H9 (cell line): ENCODE measurements at regions not wholly inside any gene's neighbourhood (a gene's known extent, or its start where the extent isn't known, plus 50 kb on each side); places are given as distances from the start of the nearest gene placed in this dataset.

ENCODE experiments used
- DNase-seq: peaks from one replicate; pipeline ENCODE4 v3.0.0-alpha.2; 2017
- H2AFZ ChIP-seq: one replicate; pipeline ENCODE4 v1.6.1; 2013; ENCODE audit warnings: mild to moderate bottlenecking, low read length, control low read depth, moderate library complexity
- H2AK5ac ChIP-seq: 2 replicates; pipeline ENCODE4 v1.6.1; 2013; ENCODE audit warnings: low read length, control low read depth, mixed read lengths; ENCODE audit not compliant: insufficient read length
- H2BK120ac ChIP-seq: one replicate; pipeline ENCODE4 v1.6.1; 2013; ENCODE audit warnings: low read depth, mild to moderate bottlenecking, low read length, control low read depth, inconsistent platforms; ENCODE audit not compliant: poor library complexity, severe bottlenecking
- H2BK12ac ChIP-seq: 2 replicates; pipeline ENCODE4 v1.6.1; 2013; ENCODE audit warnings: low read length, control low read depth, mixed read lengths, low read depth; ENCODE audit not compliant: insufficient read length
- H2BK15ac ChIP-seq: 2 replicates; pipeline ENCODE4 v1.6.1; 2013; ENCODE audit warnings: low read depth, low read length, control low read depth
- H2BK20ac ChIP-seq: one replicate; pipeline ENCODE4 v1.6.1; 2013; ENCODE audit warnings: low read depth, mild to moderate bottlenecking, low read length, control low read depth, inconsistent platforms; ENCODE audit not compliant: poor library complexity, severe bottlenecking
- H2BK5ac ChIP-seq: 2 replicates; pipeline ENCODE4 v1.6.1; 2013; ENCODE audit warnings: low read length, control low read depth, mixed read lengths; ENCODE audit not compliant: insufficient read length
- H3K14ac ChIP-seq: 2 replicates; pipeline ENCODE4 v1.6.1; 2013; ENCODE audit warnings: low read length, control low read depth; ENCODE audit not compliant: insufficient read depth
- H3K18ac ChIP-seq: 2 replicates; pipeline ENCODE4 v1.6.1; 2013; ENCODE audit warnings: low read depth, mild to moderate bottlenecking, mixed read lengths, low read length, control low read depth; ENCODE audit not compliant: insufficient read length
- H3K23ac ChIP-seq: 2 replicates; pipeline ENCODE4 v1.6.1; 2013; ENCODE audit warnings: low read length, control low read depth, mixed read lengths, low read depth; ENCODE audit not compliant: insufficient read length
- H3K23me2 ChIP-seq: 2 replicates; pipeline ENCODE4 v1.6.1; 2013; ENCODE audit warnings: low read depth, mild to moderate bottlenecking, mixed read lengths, low read length, control low read depth; ENCODE audit not compliant: insufficient read length, poor library complexity, severe bottlenecking
- H3K27ac ChIP-seq: 2 replicates; pipeline ENCODE4 v1.5.1; 2013; ENCODE audit warnings: low read length, control low read depth, mixed read lengths, low read depth; ENCODE audit not compliant: insufficient read length
- H3K27me3 ChIP-seq: 2 replicates; pipeline ENCODE4 v1.6.1; 2013; ENCODE audit warnings: low read length, control low read depth, inconsistent platforms; ENCODE audit not compliant: insufficient read depth
- H3K4ac ChIP-seq: 2 replicates; pipeline ENCODE4 v1.6.1; 2013; ENCODE audit warnings: low read depth, mild to moderate bottlenecking, control low read depth, inconsistent platforms, low read length, moderate library complexity
- H3K4me1 ChIP-seq: 2 replicates; pipeline ENCODE4 v1.6.1; 2013; ENCODE audit warnings: low read length, control low read depth, inconsistent platforms; ENCODE audit not compliant: insufficient read depth
- H3K4me2 ChIP-seq: 2 replicates; pipeline ENCODE4 v1.6.1; 2013; ENCODE audit warnings: low read length, control low read depth, mixed read lengths; ENCODE audit not compliant: insufficient read length, insufficient read depth
- H3K56ac ChIP-seq: 2 replicates; pipeline ENCODE4 v1.6.1; 2013; ENCODE audit warnings: low read depth, mild to moderate bottlenecking, mixed read lengths, low read length, control low read depth; ENCODE audit not compliant: insufficient read length
- H3K79me1 ChIP-seq: 2 replicates; pipeline ENCODE4 v1.6.1; 2013; ENCODE audit warnings: low read depth, mild to moderate bottlenecking, moderate library complexity, low read length, control low read depth, inconsistent platforms; ENCODE audit not compliant: insufficient read depth, poor library complexity, severe bottlenecking
- H3K79me2 ChIP-seq: 2 replicates; pipeline ENCODE4 v1.6.1; 2013; ENCODE audit warnings: low read length, control low read depth, inconsistent platforms; ENCODE audit not compliant: insufficient read depth
- H3K9ac ChIP-seq: 2 replicates; pipeline ENCODE4 v1.6.1; 2013; ENCODE audit warnings: low read length, control low read depth, mixed read lengths; ENCODE audit not compliant: insufficient read length; ENCODE audit errors: extremely low read depth
- H3K9me3 ChIP-seq: one replicate; pipeline ENCODE4 v1.6.1; 2013; ENCODE audit warnings: low read depth, low read length, inconsistent platforms; ENCODE audit not compliant: control insufficient read depth
- H3T11ph ChIP-seq: one replicate; pipeline ENCODE4 v1.6.1; 2013; ENCODE audit warnings: mild to moderate bottlenecking, low read length, control low read depth, inconsistent platforms
- H4K20me1 ChIP-seq: one replicate; pipeline ENCODE4 v1.6.1; 2013; ENCODE audit not compliant: control insufficient read depth, insufficient read length, insufficient read depth
- H4K5ac ChIP-seq: 2 replicates; pipeline ENCODE4 v1.6.1; 2013; ENCODE audit warnings: low read depth, mild to moderate bottlenecking, mixed read lengths, low read length, control low read depth; ENCODE audit not compliant: insufficient read length
- H4K8ac ChIP-seq: replicated peaks from 2 replicates; pipeline ENCODE4 v1.6.1; 2013; ENCODE audit warnings: low read length, control low read depth, mixed read lengths, low read depth; ENCODE audit not compliant: insufficient read length
- H4K91ac ChIP-seq: 2 replicates; pipeline ENCODE4 v1.6.1; 2013; ENCODE audit warnings: low read depth, mild to moderate bottlenecking, moderate library complexity, mixed read lengths, low read length, control low read depth; ENCODE audit not compliant: insufficient read length
- H3K27ac Mint-ChIP-seq, 3 experiments: 2 replicates in 2 of 3; 3 replicates in 1 of 3; pipeline ENCODE4 v1.8.0; 2020 to 2021; ENCODE audit warnings: mixed read lengths in 3 of 3, mild to moderate bottlenecking in 1 of 3, moderate library complexity in 1 of 3
- H3K27me3 Mint-ChIP-seq: 2 replicates; pipeline ENCODE4 v1.8.0; 2021; ENCODE audit warnings: low read depth, mild to moderate bottlenecking, moderate library complexity, mixed read lengths
- H3K36me3 Mint-ChIP-seq, 3 experiments: 2 replicates in 2 of 3; 3 replicates in 1 of 3; pipeline ENCODE4 v1.8.0; 2020 to 2021; ENCODE audit warnings: low read depth in 3 of 3, mixed read lengths in 3 of 3; ENCODE audit not compliant: insufficient read depth in 1 of 3
- H3K4me1 Mint-ChIP-seq, 2 experiments: 2 replicates each; pipeline ENCODE4 v1.8.0; 2020; ENCODE audit warnings: mixed read lengths in 2 of 2
- H3K4me3 Mint-ChIP-seq, 2 experiments: 2 replicates in 1 of 2; 3 replicates in 1 of 2; pipeline ENCODE4 v1.8.0; 2020 to 2021; ENCODE audit warnings: mild to moderate bottlenecking in 2 of 2, mixed read lengths in 2 of 2, moderate library complexity in 1 of 2
- H3K9me3 Mint-ChIP-seq, 2 experiments: 2 replicates in 1 of 2; 3 replicates in 1 of 2; pipeline ENCODE4 v1.8.0; 2020; ENCODE audit warnings: mild to moderate bottlenecking in 2 of 2, mixed read lengths in 2 of 2, moderate library complexity in 1 of 2
- CTCF ChIP-seq: fragments of 200-600 bp; sonication (generic); conservative IDR thresholded peaks from 3 replicates; pipeline ENCODE4 v1.8.0; 2021; ENCODE audit warnings: antibody characterized with exemption, mild to moderate bottlenecking
- WGBS: extraction: QIAGEN DNeasy Blood & Tissue Kit; methylation state at CpG from one replicate; pipeline ENCODE4 v1.1.7; 2013; ENCODE audit warnings: missing lambda C conversion rate, low lambda C conversion rate, mixed read lengths; ENCODE audit not compliant: insufficient read length; ENCODE audit errors: extremely low coverage; 5-methylcytosine and 5-hydroxymethylcytosine counted together

- Mint-ChIP-seq H3K27me3 (no peaks in the 10 kb centered on the region), H3K36me3 (no peaks in the 10 kb centered on the region), H3K4me3 (no peak overlapping the region), H3K4me1 (peaks cover 43 to 46% of the 10 kb centered on the region in 2 experiments), H3K27ac (no peak overlapping the region), H3K9me3 (no peaks in the 10 kb centered on the region; a peak in 1 of 5 replicates)
- Histone ChIP-seq H3K56ac (no peak overlapping the region), H3T11ph (no peak overlapping the region), H3K27me3 (no peaks in the 10 kb centered on the region), H2BK15ac (no peak overlapping the region), H4K5ac (no peak overlapping the region), H2BK20ac (no peak overlapping the region), H3K4ac (no peak overlapping the region), H3K9ac (no peak overlapping the region), H3K9me3 (no peaks in the 10 kb centered on the region), H2BK12ac (no peak overlapping the region), H2AFZ (no peak overlapping the region), H2AK5ac (no peak overlapping the region), H3K4me1 (peaks cover 9% of the 10 kb centered on the region), H3K27ac (no peak overlapping the region), H2BK5ac (no peak overlapping the region), H2BK120ac (no peak overlapping the region), H3K18ac (no peak overlapping the region), H3K79me1 (no peaks in the 10 kb centered on the region), H3K79me2 (no peaks in the 10 kb centered on the region), H4K8ac (no peak overlapping the region), H3K23me2 (no peaks in the 10 kb centered on the region), H4K91ac (no peak overlapping the region), H3K4me2 (no peak overlapping the region), H3K23ac (no peak overlapping the region), H3K14ac (no peak overlapping the region), H4K20me1 (no peaks in the 10 kb centered on the region)
- no peak for DNase-seq
- no peak for TF ChIP-seq CTCF
- no CpG with 5 or more reads among the region's 1 CpG for WGBS
Measured at GRCh38 chr1:199690496-199690895, 337.0 kb upstream of the NR5A2 start.
